HCT116 (cell line): ENCODE measurements at regions not wholly inside any gene's neighbourhood (a gene's known extent, or its start where the extent isn't known, plus 50 kb on each side); places are given as distances from the start of the nearest gene placed in this dataset.

ENCODE experiments used
- RAD21 ChIP-seq: IDR thresholded peaks from 2 replicates; pipeline ENCODE4 v1.6.1; 2012; ENCODE audit warnings: low read depth, mild to moderate bottlenecking
- TF ChIP-seq, protein P1 (sequence below), 3 experiments: fragments of 200-600 bp in 1 of 3; sonication (generic) in 1 of 3; IDR thresholded peaks in 2 of 3; conservative IDR thresholded peaks in 1 of 3; 2 replicates each; pipeline ENCODE4 v1.5.1; 2012 to 2017; ENCODE audit warnings: low read depth in 2 of 3, low read length in 2 of 3, antibody characterized with exemption in 1 of 3, borderline replicate concordance in 1 of 3, control low read depth in 1 of 3, mild to moderate bottlenecking in 1 of 3, mixed read lengths in 1 of 3, mixed run types in 1 of 3, moderate library complexity in 1 of 3; ENCODE audit not compliant: insufficient read depth in 1 of 3

DNA sequence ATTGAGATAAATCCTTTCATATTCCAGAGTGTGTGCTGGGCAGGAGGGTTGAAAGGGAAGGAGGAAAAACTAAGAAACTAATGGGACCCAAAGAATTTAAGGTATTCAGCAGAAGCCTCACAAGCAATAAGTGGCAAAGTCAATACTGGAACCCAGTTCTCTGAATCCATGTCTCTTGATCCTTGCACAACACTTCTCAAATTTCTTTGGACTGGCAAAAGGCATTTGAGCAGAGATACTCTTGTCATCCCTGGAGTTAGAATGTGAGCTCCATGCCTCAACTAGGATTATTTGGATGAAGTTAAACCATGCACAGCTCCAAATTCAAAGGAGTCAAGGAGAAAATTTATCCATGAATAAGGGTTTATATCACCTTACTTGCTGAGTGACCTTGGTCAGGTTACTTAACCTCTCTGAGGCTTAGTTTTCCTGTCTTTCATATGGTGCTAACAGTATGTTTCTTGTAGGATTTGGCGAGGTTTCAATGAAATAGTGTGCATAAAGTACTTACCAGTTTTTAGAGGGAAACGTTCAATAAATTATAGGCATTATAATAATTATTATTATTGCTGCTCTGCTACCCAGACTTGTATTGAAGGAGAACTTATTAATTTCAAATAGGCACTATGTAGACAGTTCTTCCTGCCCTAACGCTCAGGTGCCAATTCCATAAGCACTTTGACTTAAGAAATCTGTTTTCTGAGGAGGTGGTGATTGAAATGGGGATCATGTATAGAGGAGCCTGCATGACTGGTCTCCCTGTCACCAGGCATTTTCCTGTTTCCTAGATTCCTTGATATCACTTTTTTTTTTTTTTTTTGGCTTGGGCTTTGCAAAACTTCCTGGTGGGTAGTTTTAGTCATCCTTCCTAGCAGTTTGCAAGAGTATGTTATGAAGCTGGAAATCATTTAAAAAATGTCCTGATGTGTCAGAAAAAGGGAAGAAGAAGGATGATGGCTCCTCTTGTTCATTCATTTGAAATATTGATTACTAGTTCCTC is 125.0 kb upstream of the JUN start:
- TF ChIP-seq RAD21: no peak
- TF ChIP-seq, protein P1, sequence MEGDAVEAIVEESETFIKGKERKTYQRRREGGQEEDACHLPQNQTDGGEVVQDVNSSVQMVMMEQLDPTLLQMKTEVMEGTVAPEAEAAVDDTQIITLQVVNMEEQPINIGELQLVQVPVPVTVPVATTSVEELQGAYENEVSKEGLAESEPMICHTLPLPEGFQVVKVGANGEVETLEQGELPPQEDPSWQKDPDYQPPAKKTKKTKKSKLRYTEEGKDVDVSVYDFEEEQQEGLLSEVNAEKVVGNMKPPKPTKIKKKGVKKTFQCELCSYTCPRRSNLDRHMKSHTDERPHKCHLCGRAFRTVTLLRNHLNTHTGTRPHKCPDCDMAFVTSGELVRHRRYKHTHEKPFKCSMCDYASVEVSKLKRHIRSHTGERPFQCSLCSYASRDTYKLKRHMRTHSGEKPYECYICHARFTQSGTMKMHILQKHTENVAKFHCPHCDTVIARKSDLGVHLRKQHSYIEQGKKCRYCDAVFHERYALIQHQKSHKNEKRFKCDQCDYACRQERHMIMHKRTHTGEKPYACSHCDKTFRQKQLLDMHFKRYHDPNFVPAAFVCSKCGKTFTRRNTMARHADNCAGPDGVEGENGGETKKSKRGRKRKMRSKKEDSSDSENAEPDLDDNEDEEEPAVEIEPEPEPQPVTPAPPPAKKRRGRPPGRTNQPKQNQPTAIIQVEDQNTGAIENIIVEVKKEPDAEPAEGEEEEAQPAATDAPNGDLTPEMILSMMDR (IDR thresholded peaks at IDR 0.05 in 2 of 3, conservative IDR thresholded peaks at IDR 0.05 in 1 of 3; ENCODE audit: borderline replicate concordance in 1 of 3, insufficient read depth in 1 of 3, low read depth in 2 of 3, low read length in 2 of 3): no peak
